HK-2 (cell line): ENCODE measurements at regions not wholly inside any gene's neighbourhood (a gene's known extent, or its start where the extent isn't known, plus 50 kb on each side); places are given as distances from the start of the nearest gene placed in this dataset.

Experiments used
- DNase-seq: peaks from one replicate; pipeline ENCODE4 v3.0.0-alpha.2; 2018; ENCODE audit not compliant: unreplicated experiment

DNA sequence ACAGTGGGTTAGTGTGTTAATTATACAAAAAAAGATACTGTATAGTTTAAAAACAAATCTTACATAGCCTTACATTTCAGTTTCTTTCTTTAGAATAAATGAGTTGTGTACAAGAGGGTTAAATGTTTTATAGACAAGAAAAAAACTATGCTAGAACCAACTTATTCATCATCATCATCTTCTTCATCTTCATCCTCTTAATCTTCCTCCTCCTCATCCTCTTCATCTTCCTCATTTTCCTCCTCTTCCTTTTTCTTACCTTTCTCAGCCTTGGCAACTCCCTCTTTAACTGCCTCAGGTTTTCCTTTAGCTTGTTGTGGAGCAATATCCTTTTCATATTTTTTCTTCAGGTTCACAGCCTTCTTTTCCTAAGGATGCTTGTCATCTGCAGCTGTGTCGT lies 53.7 kb downstream of the RPS12 start:
- no peak for DNase-seq

DNA sequence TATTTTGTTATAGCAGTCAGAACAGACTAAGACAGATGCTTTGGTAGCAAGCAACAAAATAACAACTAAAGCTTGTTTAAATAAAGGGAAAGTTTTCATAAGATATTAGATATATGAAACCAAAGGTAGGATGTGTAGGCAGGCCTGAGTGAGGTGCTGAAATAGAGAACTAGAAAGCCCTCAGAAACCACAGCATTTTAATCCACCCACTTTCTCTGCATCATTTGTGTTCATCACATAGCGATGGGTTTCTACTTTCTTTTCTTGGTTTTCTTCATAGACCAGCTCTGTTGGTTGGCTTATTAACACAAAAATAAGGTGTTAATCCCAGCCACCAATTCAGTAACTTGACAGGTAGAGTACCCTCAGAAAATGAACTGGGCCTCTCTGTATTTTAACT lies 58.6 kb downstream of the RPS12 start:
- no peak for DNase-seq

DNA sequence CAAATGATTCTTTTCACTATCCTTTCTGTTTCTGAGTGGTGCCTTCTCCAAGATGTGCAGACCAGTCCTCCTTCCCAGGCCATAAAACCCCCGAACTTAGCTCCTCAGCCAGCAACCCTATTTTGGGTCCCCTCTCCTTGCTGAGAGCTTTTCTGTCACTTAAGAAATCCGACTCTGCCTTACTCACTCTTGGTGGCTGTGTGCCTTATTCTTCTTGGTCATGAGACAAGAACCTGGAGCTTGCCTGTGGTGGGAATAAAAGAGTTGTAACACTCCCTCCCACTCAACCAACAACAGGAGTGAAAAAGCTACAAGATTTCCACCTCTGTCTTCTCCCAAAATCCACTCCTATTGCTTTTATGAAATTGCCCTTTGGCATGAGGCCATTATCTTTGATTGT lies 62.6 kb downstream of the RPS12 start:
- DNase-seq, result no peak

DNA sequence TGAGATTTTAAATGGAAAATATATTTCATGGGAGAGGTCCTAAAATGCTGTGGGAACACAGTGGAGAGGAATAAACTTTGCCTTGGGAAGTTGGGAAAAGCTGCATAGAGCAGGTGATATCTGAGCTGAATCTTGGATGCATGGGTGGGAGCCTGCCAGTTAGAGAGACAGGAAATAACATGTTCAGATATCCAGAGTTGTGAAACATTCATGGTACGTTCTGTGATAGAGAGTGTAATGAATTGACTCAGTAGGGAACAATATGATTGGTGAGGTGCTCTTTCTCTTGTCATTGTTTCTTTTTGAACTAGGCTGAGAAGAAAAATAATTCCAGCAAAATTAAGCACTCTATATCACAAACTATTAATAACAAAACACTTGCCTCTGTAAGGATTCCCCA lies 72.8 kb downstream of the RPS12 start:
- DNase-seq, result no peak

DNA sequence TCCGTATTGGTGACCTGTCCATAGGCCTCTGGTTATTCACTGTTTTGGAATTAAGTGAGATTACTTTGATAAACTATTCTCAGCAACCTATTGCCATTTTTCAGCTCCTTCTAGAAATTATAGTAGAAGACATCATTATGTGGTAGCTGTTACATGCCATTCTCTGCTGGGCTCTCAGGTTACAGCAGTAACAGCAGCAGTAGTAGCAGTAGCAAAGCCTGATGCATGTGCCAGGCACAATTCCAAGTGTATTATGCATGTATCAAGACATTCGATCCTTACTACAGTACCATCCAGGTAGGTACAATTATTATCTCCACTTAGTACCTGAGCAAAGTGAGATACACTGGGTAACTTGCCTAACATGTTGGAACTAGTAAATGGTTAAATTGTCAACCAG lies 74.3 kb downstream of the RPS12 start:
- no peak for DNase-seq

DNA sequence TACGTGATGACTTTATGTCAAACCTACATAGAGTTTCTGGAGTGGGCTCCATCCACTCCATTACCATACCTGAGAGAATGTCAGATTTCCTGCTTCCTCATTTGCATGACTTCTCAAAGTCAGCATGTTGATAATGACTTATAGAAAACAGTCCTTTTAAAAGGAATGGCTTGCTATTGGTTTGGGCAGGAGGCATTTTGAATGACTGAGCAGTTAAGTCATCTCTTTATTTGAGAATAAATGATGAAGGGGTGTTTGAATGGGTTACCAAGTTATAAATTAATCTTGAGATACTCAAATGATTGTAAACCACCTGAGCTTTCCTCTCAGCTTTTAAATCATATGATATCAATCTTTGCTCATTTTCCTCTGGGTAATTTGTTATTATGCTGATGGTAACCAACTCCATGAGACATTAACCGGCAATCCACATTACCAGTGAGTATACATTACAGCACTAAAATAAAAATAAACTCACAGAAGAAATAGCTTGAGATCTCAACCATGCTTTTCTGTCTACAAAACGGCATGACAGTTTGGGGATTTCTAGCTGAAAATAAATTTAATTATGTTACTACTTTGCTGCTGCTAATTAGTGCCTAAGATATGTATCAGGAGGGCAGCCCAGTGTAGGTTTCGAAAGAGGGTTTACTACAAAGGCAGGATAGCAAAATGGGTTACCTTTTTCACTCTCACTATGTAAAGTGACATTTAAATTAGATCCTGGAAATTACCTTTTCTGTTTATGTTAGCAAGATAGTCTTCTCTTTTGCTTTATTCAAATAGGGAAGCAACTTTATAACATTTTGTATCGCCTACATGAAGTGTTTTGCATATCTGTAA lies 78.8 kb downstream of the RPS12 start:
- no peak for DNase-seq

DNA sequence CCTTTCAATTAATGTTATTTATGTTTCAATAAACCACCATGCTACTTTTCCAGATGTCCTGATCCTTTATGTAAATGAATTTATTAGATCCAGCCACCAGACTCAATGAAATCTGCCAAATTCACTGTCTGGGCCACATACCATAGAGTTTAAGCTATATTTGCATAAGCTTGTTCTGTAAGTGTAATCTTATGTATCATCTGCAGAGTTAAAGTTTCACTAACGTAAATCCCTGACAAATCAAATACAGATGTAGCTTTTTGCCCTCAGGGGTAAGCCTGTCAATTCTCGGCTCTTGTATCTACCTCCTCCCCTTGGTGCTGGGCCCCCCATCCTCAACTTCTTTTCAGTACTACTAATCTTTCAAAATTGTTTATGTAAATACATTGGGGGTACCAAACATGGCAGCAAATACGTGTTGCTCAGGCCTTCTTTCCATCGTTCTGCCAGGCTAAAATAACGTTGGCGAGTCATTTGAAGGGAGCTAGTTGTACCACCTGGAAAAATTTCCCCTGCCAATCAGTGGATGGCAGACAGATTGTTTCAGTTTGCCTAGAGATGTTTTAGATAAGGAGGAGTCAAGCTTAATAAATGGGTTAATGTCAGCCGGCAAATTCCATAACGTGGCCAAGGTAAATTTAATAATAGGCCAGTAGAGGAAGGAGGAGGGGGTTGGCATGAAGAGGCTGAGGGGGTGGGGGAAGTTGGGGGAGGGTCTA lies 79.6 kb downstream of the RPS12 start:
- no peak for DNase-seq

DNA sequence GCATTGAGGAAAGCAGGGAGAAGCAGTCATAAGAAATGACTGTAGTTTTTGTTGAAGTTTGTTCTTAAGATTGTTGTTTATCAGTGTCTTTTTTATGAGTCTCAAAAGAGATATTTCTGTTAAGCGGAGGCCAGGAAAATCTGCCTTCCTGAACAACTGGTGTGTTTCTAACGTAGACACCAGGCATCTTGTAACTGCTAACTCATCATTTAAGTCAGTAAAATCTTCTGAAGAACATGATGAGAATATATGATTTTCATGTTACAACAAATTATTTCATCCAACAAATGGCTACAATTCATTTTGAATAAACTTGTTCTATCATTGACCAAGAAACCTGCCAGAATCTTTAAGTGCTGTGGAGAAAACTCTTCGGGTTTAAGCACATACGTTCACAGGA lies 84.0 kb downstream of the RPS12 start:
- DNase-seq, result no peak

DNA sequence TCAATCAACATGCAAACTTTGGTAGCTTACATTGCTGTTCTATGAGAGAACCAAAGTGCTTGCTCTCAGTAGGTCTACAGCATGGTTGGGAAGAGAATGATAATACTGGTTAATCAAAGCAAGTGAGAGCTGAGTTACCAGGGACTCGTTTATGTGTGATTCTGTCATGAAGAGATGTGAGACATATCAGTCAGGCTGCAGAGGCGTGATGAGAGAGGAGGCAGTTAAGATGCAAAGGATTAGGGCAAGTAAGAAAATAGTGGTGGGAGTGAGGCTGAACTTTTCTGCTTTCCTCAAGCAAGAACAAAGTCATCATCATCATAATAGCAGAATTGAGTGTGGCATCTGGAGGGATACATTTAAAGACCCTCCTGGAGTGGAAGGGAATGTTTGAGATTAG lies 86.5 kb downstream of the RPS12 start:
- no peak for DNase-seq

DNA sequence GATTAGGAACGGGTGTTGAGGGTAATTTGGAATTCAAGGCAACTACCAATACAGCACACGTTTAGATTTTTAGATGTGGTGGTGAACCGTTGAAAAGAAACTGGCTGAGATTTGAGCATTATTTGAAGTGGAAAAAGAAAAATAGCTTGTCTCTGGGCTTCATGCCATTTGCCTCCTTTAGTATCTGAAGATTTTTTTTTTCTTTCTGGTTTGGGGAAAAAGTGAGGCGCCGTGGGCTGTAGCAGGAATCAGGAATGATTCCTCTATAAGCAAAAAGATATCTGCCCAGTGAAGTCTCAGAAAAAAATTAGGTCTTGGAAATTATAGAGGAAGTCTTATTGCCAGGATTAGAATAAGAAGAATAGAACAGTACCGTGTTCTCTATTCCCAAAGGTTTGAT lies 88.5 kb downstream of the RPS12 start:
- no peak for DNase-seq

DNA sequence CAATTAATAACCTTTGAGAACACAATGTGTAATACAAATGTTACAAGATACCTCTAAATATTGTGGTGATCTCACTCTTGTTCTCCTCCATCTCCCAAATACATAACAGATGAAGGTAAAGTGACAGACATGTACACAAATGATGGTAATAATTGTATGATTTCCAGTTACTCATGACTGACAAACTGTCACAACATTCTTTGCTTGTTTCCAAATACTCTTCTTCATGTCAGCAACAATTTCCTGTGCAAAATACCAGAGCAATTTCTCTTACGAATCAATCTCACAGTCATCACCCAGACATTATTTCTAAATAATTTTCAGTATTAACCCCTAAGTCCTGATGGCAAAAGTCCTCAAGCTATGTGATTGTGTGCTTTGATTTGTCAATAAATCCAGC lies 92.9 kb downstream of the RPS12 start:
- DNase-seq, result no peak

DNA sequence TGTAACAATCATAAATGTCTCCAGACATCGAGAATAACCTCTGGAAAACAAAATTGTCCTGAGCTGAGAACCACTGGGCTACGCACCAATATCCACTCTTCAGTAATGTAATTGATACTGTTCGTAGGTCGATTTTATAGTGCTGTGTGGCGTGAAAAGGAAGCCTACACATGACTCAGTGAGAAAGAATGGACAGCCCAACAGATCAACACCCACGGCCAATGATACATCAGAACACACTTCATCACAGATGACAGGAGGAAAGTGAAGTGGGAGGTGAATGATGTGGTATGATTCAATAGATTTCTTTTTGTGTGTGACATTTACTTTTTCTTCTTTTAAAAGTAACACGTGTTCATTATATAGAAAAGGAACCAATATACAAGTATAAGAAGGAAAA lies 93.5 kb downstream of the RPS12 start:
- DNase-seq, result peak; percentile 35

DNA sequence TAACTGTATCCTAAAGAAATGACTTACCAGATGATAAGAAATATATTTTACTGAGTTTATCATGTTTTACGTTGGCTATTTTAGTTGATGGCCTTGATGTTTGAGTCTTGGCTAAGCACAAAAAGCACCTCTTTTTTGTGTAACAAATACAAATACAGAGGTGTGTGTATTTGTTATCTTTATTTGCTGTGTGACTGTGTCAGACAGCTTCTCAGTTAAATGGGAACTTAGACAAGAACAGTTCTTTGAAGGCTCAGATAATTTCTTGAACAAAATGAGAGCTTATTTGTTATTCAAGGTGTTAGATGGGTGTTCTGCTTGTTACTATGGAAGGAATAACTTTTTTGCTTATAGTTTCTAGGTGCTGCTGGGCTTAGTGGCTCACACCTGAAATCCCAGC lies 95.4 kb downstream of the RPS12 start:
- DNase-seq, result no peak

DNA sequence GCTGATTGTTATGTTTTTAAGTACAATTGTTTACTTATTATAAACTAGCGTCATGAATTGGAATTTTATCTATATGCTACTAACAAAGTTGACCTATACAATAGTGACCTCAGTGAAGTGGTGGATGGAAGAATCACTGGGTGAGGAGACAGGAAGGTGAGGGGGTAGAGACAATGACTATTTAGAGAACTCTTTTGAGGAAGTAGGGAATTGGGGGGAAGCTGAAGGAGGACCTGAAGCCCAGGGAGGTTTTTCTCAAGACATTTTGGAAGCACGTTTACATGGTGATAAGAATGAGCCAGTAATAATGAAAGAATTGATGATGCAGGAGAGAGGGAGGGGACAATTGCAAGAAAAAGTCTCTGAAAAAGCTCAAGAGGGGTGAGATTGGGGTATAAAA lies 96.4 kb downstream of the RPS12 start:
- no peak for DNase-seq

DNA sequence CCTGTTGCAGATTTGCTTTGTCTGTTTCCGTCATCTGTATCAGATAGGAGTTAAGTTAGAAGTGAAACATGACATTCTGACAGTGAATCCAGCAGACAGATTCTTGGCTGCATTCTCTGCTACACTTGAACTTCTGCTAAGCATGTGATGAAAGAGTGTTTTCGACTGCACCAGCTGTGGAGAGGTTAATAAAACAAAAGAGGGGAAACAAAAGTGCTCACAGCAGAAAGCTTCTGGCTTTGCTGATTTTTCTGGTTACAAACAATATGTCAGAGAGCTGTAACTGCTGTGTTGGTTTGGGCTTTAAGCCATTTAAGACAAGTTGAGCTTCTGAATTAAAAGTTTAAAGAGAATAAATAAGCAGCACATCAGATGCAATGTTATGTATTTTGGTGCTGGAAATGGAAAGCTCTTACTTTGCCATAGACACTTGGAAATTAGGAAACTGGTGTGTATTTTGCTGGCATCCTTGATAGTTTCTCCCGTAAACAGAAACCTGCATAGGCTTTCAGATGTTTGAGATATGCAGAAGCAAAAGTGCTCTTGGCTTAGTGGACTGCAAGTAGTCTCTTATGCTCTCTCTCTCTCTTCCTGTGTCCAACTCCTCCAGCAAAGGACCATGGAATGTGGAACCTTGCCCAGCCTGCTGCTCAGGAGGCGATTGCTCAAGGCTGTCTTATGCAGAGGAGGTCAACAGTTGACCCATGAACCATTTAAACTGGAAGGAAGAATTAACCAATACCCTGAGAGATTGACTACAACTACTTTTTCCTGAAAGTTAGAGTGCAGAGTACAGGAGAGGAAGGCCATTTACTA lies 104.9 kb downstream of the RPS12 start:
- DNase-seq, result no peak

DNA sequence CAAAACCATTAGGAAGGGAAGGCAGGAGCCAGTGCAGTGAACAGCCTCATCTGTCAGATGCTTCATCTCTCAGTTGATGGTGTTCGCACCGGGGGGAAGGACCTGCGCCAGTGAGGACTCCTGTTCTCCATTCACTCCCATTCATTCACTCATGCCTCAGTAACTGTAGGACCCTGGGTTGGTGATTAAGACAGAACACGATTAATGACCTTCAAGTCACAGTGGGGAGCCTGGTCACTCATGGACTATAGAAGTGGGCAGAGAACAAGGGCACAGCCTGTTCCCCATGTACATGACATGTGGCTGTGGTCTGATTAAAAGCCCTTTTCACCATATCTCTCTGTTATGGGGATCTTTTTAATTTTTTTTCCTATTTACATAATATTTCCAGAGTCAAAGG lies 113.3 kb downstream of the RPS12 start:
- no peak for DNase-seq

DNA sequence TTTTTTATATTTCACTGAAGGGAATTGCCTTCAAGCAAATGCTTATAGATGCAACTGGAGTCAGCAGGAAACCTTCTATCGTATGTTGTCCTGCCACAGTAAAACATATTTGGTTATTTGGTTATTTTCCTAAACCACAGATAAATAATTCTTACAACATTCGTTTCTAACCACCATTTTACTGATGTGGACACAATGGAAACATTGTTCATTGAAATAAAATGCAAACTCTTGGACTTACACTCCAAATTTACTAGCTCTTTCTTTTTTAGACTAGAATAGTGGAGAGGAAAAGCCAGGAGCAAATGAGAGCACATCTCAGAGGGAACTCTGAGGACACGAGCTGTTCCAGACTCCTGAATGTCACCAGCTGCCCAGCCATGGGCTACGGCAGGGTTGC lies 114.8 kb downstream of the RPS12 start:
- no peak for DNase-seq

DNA sequence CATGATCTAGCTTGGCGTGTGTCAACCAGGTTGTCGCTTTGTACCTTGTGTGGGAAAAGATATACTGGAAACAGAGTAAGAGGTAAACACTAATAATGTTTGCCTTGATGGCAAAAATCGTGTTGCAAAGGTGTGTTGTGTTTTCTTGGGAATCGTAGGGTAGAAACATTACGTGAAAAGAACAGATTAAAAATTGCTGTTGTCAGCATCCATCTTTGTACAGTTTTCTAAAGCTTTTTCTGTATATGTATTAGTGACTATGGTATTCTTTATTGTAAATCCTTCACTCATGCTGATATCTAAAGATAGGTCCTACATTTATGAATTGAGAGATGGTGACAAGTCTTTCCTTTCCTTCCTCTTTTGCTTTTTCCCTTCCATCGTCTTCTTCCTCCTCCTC lies 116.9 kb downstream of the RPS12 start:
- no peak for DNase-seq

DNA sequence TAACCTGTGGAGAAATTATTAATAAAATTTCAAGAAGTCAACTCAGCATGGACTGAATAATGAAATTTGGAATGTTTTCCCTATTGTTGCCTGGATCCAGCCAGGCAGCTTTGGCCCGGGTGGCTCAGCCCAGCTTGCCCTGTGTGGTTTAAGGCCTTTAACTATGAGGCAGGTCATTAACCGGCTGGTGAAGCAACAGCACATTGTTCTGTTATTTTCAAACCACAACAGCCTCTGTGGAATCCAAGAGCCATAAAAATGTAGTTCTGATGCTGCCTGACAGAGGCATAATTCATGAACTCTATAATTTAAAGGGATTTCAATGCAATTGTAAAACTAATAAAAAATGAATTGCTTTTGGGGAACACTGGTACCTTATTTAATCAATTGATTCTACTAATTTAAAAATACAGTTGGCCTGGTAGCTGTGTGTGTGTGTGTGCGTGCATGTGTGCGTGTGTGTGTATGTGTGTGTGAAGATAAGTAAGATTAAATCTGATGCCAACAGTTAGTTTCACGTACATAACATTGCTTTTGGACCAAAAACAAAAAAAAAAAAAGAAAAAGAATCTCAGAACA lies 117.7 kb downstream of the RPS12 start:
- peak; percentile 38 for DNase-seq

DNA sequence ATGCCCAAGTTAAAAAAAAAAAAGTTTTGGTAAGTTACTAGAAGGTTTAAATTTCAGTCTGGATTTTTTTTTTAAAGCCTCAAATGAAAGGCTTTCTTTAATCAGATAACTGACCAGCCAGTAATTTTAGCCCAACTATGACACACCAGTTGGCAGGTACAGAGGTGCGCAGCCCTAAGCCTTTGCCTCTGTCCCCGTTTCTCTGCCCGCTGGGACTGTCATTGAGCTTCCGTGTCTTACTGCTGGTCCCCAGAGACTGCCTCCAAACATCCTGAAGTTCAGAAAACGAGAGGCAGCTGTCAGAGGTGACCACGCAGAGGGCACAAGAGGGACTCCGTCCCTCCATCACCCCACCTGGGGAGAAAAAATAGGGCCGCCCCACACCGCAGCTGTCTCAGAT lies 118.2 kb downstream of the RPS12 start:
- DNase-seq, result no peak

DNA sequence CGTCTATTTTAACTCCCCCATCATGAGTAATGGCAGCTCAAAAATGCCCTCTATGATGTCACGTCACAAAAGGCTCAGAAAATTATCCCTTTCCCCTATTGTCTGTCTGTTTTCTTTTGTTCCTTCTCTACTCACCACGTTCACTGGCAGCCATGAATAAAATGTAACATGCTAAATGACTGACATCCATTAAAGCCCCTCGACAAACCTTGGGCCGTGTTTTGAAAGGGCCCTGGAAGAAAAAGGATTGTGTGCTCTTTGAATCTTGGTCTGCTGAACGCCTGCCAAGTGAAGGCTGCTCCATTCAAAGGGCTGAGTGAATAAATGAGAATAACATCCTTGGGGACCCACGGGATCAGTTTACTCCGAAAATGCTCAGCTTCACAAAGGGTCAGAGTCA lies 118.7 kb downstream of the RPS12 start:
- no peak for DNase-seq

DNA sequence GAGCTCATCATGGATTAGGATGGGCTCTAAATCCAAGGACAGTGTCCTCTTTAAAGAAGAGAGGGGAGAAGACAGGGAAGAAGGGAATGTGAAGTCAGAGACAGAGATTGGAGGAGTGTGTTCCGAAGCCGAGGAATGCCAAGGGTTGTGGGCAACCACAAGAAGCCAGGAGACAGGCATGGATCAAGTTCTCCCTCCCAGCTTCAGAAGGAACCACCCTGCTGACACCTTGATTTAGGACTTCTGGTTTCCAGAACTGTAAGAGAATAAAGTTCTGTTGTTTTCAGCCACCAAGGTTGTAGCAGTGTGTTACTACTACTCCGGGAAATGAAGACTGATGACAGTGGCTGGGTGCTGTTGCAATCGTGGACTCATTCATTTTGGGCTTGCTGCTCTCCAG lies 120.1 kb downstream of the RPS12 start:
- DNase-seq, result no peak
